GM12878 (cell line): ENCODE measurements at regions not wholly inside any gene's neighbourhood (a gene's known extent, or its start where the extent isn't known, plus 50 kb on each side); places are given as distances from the start of the nearest gene placed in this dataset.

Experiments used
- ATAC-seq: fragments of 200-7000 bp; cut with Tn5 transposase; 3 replicates; pipeline ENCODE4 v1.9.1; 2020; ENCODE audit warnings: mild to moderate bottlenecking, moderate library complexity
- BruUV-seq: library from RNA; stranded (reverse); fragments of 400-500 nt; replicated peaks from 2 replicates; lab custom pipeline; 2021; lab: Mats Ljungman, UMichigan
- CTCF ChIA-PET: fragments of 300-600 bp; sonication (Branson Sonifier 250); formaldehyde crosslinking; extraction: SDS; loops from one replicate; lab custom pipeline; 2021; ENCODE audit warnings: inconsistent platforms; lab: Yijun Ruan, JAX
- POLR2A ChIA-PET: fragments of 350-600 bp; formaldehyde crosslinking; extraction: SDS; loops from one replicate; lab custom pipeline; 2021; ENCODE audit warnings: inconsistent platforms; lab: Charles Lee
- RAD21 ChIA-PET: fragments of 300-600 bp; sonication (Branson Sonifier 250); formaldehyde crosslinking; loops from one replicate; lab custom pipeline; 2023; ENCODE audit warnings: antibody characterized with exemption; ENCODE audit not compliant: unreplicated experiment; lab: Charles Lee
- SMC1A ChIA-PET: fragments of 300-600 bp; sonication (Branson Sonifier 250); formaldehyde crosslinking; loops from one replicate; lab custom pipeline; 2023; ENCODE audit not compliant: unreplicated experiment, uncharacterized antibody; lab: Charles Lee
- DNase-seq: peaks from one replicate; pipeline ENCODE4 v3.0.0-alpha.2; 2011; ENCODE audit warnings: low read depth, low spot score
- FAIRE-seq: peaks from 3 replicates; lab custom pipeline; 2011; peaks lifted over from hg19 to GRCh38; lab: Jason Lieb, UNC
- H2AFZ ChIP-seq: 2 replicates; pipeline ENCODE4 v1.6.0; 2011; ENCODE audit warnings: low read depth, low read length, control low read depth; ENCODE audit not compliant: control insufficient read depth
- H3K27ac ChIP-seq: 2 replicates; pipeline ENCODE4 v1.5.1; 2011; ENCODE audit warnings: control low read depth; ENCODE audit not compliant: control insufficient read depth, insufficient read depth
- H3K27me3 ChIP-seq, 2 experiments: replicated peaks in 1 of 2; 2 replicates each; pipeline versions ENCODE4 v1.6.0 to v1.6.1; 2011; ENCODE audit warnings: low read length in 1 of 2; ENCODE audit not compliant: control insufficient read depth in 2 of 2, insufficient read depth in 2 of 2
- H3K36me3 ChIP-seq, 2 experiments: 2 replicates each; pipeline ENCODE4 v1.5.1; 2011; ENCODE audit warnings: low read length in 1 of 2; ENCODE audit not compliant: control insufficient read depth in 2 of 2, insufficient read depth in 2 of 2
- H3K4me1 ChIP-seq: 2 replicates; pipeline ENCODE4 v1.6.1; 2011; ENCODE audit warnings: mild to moderate bottlenecking, low read length, moderate library complexity, mixed read lengths; ENCODE audit not compliant: control insufficient read depth, insufficient read depth
- H3K4me2 ChIP-seq: 2 replicates; pipeline ENCODE4 v1.6.0; 2011; ENCODE audit warnings: control low read depth; ENCODE audit not compliant: control insufficient read depth, insufficient read depth
- H3K4me3 ChIP-seq: fragments of 200-600 bp; sonication (generic); 2 replicates; pipeline ENCODE4 v1.5.1; 2016
- H3K79me2 ChIP-seq: 2 replicates; pipeline ENCODE4 v1.6.0; 2011; ENCODE audit warnings: low read length; ENCODE audit not compliant: control insufficient read depth, insufficient read depth
- H3K9ac ChIP-seq: 2 replicates; pipeline ENCODE4 v1.8.0; 2011; ENCODE audit warnings: low read length, control low read depth, mixed read lengths; ENCODE audit not compliant: control insufficient read depth, insufficient read depth
- H3K9me3 ChIP-seq: replicated peaks from 3 replicates; pipeline ENCODE4 v1.5.1; 2011; ENCODE audit warnings: mild to moderate bottlenecking, low read length; ENCODE audit not compliant: control insufficient read depth, insufficient read depth
- H4K20me1 ChIP-seq: 2 replicates; pipeline ENCODE4 v1.6.0; 2011; ENCODE audit not compliant: control insufficient read depth, insufficient read depth
- DPF2 ChIP-seq: fragments of 450-650 bp; IDR thresholded peaks from 2 replicates; pipeline ENCODE4 v1.6.1; 2017; ENCODE audit warnings: mild to moderate bottlenecking
- HSF1 ChIP-seq: fragments of 150-350 bp; IDR thresholded peaks from 2 replicates; pipeline ENCODE4 v1.6.1; 2014; ENCODE audit warnings: mild to moderate bottlenecking, low read depth, low read length
- MEF2B ChIP-seq: fragments of 450-650 bp; IDR thresholded peaks from 2 replicates; pipeline ENCODE4 v1.6.1; 2018; ENCODE audit warnings: mild to moderate bottlenecking, moderate library complexity; ENCODE audit not compliant: partially characterized antibody, poor library complexity, severe bottlenecking
- RBBP5 ChIP-seq: fragments of 200-600 bp; sonication (generic); conservative IDR thresholded peaks from 2 replicates; pipeline ENCODE4 v1.6.1; 2016
- SP1 ChIP-seq: IDR thresholded peaks from one replicate; pipeline ENCODE4 v1.6.1; 2011; ENCODE audit warnings: low read depth, low read length
- TAF1 ChIP-seq: IDR thresholded peaks from 2 replicates; pipeline ENCODE4 v1.6.1; 2011; ENCODE audit warnings: mild to moderate bottlenecking, low read depth, low read length, borderline replicate concordance
- TBL1XR1 ChIP-seq: IDR thresholded peaks from 2 replicates; pipeline ENCODE4 v1.6.1; 2012; ENCODE audit warnings: low read depth, low read length, improper control_type of control experiment
- WRNIP1 ChIP-seq: IDR thresholded peaks from 2 replicates; pipeline ENCODE4 v1.6.1; 2011; ENCODE audit warnings: low read depth, low read length, improper control_type of control experiment, borderline replicate concordance
- WGBS: methylation state at CpG from one replicate; pipeline ENCODE4 v1.1.6; 2016; ENCODE audit warnings: low lambda C conversion rate; ENCODE audit not compliant: insufficient replicate concordance, insufficient coverage; ENCODE audit errors: missing lambda C conversion rate; 5-methylcytosine and 5-hydroxymethylcytosine counted together
- in situ Hi-C: fragments of 300-500 bp; cut with MboI; formaldehyde crosslinking; loops from 9 replicates; pipeline ENCODE4 v1.14.3; 2018; ENCODE audit warnings: mixed read lengths
- intact Hi-C: fragments of 100-400 bp; cut with micrococcal nuclease; formaldehyde crosslinking; loops from one replicate; pipeline ENCODE4 v1.14.2; 2022; ENCODE audit not compliant: unreplicated experiment

GRCh38 chr3:193946945-193947344, 189.0 kb upstream of the HES1 start:
- no peak for TF ChIP-seq TAF1
- no peak for TF ChIP-seq DPF2
- no peak for TF ChIP-seq RBBP5
- TF ChIP-seq HSF1: no peak
- TF ChIP-seq TBL1XR1: no peak
- ChIA-PET POLR2A (no interaction called here), RAD21 (no interaction called here), CTCF (no interaction called here), SMC1A (no interaction called here)
- Histone ChIP-seq H3K4me1 (no peaks in the 10 kb centered on the region), H4K20me1 (no peaks in the 10 kb centered on the region), H3K27me3 (peaks cover 0 to 8% of the 10 kb centered on the region in 2 experiments; a peak in 2 of 4 replicates), H3K27ac (no peak overlapping the region), H3K4me3 (no peak overlapping the region), H2AFZ (no peak overlapping the region), H3K9ac (no peak overlapping the region), H3K9me3 (no peaks in the 10 kb centered on the region), H3K36me3 (no peaks in the 10 kb centered on the region), H3K4me2 (no peak overlapping the region), H3K79me2 (no peaks in the 10 kb centered on the region)
- DNase-seq: no peak
- 40% methylated on average over 5 of the region's 5 CpGs for WGBS
- ATAC-seq: no peak
- in situ Hi-C loops (no loop called here), intact Hi-C loops (no loop called here)
- no peak for FAIRE-seq
- BruUV-seq: no TSS peak

DNA sequence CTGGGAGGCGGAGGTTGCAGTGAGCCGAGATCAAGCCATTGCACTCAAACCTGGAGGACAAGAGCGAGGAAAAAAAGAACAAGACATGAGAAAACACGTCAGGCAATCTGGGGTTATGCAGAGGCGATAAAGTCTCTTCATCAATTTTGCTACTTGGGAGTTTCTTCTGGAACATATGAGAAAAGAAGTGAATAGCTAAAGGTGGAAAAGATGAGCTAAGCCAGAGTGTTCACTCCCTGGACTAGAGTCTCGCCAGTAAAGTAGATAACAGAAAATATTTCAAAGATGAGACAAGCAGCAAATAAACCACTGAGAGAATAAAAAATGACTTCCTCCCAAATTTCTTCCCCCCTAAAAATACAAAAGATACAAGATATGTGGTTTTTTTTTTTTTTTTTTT, 188.4 kb upstream of the HES1 start:
- no peaks in the 10 kb centered on the region for H3K36me3 ChIP-seq
- no peak for ATAC-seq
- H3K9me3 ChIP-seq: no peaks in the 10 kb centered on the region
- CTCF ChIA-PET: no interaction called here
- peaks cover 0 to 8% of the 10 kb centered on the region in 2 experiments; a peak in 2 of 4 replicates for H3K27me3 ChIP-seq
- SMC1A ChIA-PET: no interaction called here
- in situ Hi-C loops (no loop called here), intact Hi-C loops (no loop called here)
- no peak overlapping the region for H3K27ac ChIP-seq
- no peaks in the 10 kb centered on the region for H3K4me1 ChIP-seq
- no peaks in the 10 kb centered on the region for H4K20me1 ChIP-seq
- H3K9ac ChIP-seq: no peak overlapping the region
- 65% methylated on average over 6 of the region's 6 CpGs for WGBS
- FAIRE-seq: no peak
- RAD21 ChIA-PET: interaction anchor here (0.7 kb wide), 1 partner anchor 224 kb away, joined by 4 read pairs; no protein-coding TSS in a partner anchor
- no peaks in the 10 kb centered on the region for H3K79me2 ChIP-seq
- no peak for DNase-seq
- POLR2A ChIA-PET: no interaction called here
- H3K4me2 ChIP-seq: no peak overlapping the region
- H2AFZ ChIP-seq: no peak overlapping the region
- no peak overlapping the region for H3K4me3 ChIP-seq
- TF ChIP-seq SP1 (no peak), WRNIP1 (no peak), MEF2B (no peak)
- no TSS peak for BruUV-seq
